ENCODE measurements at regions not wholly inside any gene's neighbourhood (a gene's known extent, or its start where the extent isn't known, plus 50 kb on each side); places are given as distances from the start of the nearest gene placed in this dataset.

- intact Hi-C loops (cut with DNase I; ENCODE audit: low total_unique reads), result no loop called here
- 89% methylated on average over 4 of the region's 4 CpGs for WGBS, 2 donors
- no peak for TF ChIP-seq POLR2A (IDR thresholded peaks at IDR 0.05)
- TF ChIP-seq, protein P1, sequence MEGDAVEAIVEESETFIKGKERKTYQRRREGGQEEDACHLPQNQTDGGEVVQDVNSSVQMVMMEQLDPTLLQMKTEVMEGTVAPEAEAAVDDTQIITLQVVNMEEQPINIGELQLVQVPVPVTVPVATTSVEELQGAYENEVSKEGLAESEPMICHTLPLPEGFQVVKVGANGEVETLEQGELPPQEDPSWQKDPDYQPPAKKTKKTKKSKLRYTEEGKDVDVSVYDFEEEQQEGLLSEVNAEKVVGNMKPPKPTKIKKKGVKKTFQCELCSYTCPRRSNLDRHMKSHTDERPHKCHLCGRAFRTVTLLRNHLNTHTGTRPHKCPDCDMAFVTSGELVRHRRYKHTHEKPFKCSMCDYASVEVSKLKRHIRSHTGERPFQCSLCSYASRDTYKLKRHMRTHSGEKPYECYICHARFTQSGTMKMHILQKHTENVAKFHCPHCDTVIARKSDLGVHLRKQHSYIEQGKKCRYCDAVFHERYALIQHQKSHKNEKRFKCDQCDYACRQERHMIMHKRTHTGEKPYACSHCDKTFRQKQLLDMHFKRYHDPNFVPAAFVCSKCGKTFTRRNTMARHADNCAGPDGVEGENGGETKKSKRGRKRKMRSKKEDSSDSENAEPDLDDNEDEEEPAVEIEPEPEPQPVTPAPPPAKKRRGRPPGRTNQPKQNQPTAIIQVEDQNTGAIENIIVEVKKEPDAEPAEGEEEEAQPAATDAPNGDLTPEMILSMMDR (IDR thresholded peaks at IDR 0.05), result no peak
- no peak overlapping the region for H3K27ac ChIP-seq
- H3K9me3 ChIP-seq, result no peaks in the 10 kb centered on the region
- no peaks in the 10 kb centered on the region for H3K27me3 ChIP-seq
- H3K4me3 ChIP-seq, result no peak overlapping the region
- H3K36me3 ChIP-seq (ENCODE audit: low read depth, missing control alignments), result no peaks in the 10 kb centered on the region
- DNase-seq, result no peak
- H3K4me1 ChIP-seq, result peaks cover 10% of the 10 kb centered on the region
Observed at GRCh38 chr21:38915546-38915945, 109.8 kb downstream of the ETS2 start.

DNA sequence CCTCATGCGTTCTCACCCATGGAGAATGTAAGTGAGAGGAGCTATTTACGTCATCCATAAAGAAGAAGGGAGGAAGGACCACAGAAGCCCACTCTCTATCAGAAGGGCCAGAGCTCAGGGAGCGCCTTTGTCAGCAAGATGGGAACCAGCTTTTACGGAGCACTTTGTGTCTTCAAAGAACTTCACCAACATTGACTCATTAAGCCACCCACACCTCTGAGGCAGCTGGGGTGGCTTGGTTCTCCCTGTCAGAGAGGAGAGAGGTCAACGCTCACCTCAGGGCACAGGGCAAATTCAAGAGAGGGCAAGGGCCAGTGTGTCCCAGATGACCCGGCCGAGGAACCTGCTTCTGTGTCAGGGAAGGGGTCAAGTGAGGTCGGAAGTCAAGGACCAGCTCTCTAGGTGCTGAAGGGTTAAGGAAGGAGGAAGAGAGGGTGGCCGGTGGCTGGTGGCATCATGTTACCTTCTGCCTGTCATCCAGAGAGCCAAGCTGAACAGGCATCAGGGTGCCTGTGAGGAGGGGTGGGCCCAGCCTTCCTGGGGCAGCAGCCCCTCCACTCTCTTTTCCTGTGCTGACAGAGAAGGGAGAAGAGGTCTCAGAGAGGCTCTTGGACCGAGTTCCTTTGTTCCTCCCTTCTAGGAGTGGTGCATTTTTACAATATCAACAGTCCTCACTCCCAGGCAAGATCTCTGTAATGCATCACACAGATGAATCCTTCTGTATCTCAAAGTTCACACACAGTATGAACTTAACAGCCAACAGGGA, 109.0 kb downstream of the ETS2 start:
- 56 to 68% methylated on average over 10 of the region's 10 CpGs for WGBS, 2 donors
- no peaks in the 10 kb centered on the region for H3K9me3 ChIP-seq
- no peak for DNase-seq
- intact Hi-C loops (cut with DNase I; ENCODE audit: low total_unique reads), result no loop called here
- H3K4me1 ChIP-seq, result peaks cover 10% of the 10 kb centered on the region
- no peaks in the 10 kb centered on the region for H3K27me3 ChIP-seq
- H3K36me3 ChIP-seq (ENCODE audit: low read depth, missing control alignments), result no peaks in the 10 kb centered on the region
- no peak for TF ChIP-seq POLR2A (IDR thresholded peaks at IDR 0.05)
- TF ChIP-seq, protein P1 (IDR thresholded peaks at IDR 0.05), result no peak
- no peak overlapping the region for H3K27ac ChIP-seq
- H3K4me3 ChIP-seq, result no peak overlapping the region

DNA sequence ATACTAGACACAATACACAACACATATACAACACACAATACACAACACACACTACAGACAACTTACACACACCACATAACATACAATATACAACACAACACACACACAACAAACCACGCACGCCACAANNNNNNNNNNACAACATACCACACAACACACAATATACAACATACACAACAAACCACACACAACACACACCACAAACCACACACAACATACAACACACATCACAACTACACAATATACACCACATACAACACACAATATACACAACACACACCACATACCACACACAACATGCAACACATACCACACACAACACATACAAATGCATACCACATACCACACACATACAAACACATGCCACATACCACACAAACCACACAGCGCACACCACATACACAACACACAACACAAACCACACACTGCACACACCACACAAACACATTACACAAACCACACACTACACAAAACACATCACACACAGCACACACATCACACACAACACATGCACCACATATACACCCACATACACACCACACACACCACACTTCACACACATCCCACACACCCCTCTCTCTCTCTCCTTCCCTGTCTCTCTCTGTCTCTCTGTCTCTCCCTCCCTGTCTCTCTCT, 108.3 kb downstream of the ETS2 start:
- Histone ChIP-seq H3K36me3 (ENCODE audit: low read depth, missing control alignments) (no peaks in the 10 kb centered on the region), H3K9me3 (no peaks in the 10 kb centered on the region), H3K4me1 (peaks cover 10% of the 10 kb centered on the region), H3K4me3 (no peak overlapping the region), H3K27me3 (no peaks in the 10 kb centered on the region), H3K27ac (no peak overlapping the region)
- intact Hi-C loops (cut with DNase I; ENCODE audit: low total_unique reads), result no loop called here
- DNase-seq, result no peak
- TF ChIP-seq POLR2A (IDR thresholded peaks at IDR 0.05), result no peak
- TF ChIP-seq, protein P1 (IDR thresholded peaks at IDR 0.05), result no peak
- WGBS, 2 donors, result 57 to 81% methylated on average over 3 of the region's 3 CpGs

GRCh38 chr21:38913120-38913892, 107.6 kb downstream of the ETS2 start:
- TF ChIP-seq, protein P1 (IDR thresholded peaks at IDR 0.05), result no peak
- TF ChIP-seq POLR2A (IDR thresholded peaks at IDR 0.05), result no peak
- DNase-seq, result peak; percentile 69
- H3K27me3 ChIP-seq, result no peaks in the 10 kb centered on the region
- H3K4me3 ChIP-seq, result peak overlapping the region in 1 of 2 donors; percentile 9
- WGBS, 2 donors, result 6 to 10% methylated on average over 19 to 32 of the region's 32 CpGs
- H3K27ac ChIP-seq, result peak overlapping the region; percentile 56 to 80
- H3K4me1 ChIP-seq, result peaks cover 10% of the 10 kb centered on the region
- H3K9me3 ChIP-seq, result no peaks in the 10 kb centered on the region
- intact Hi-C loops (cut with DNase I; ENCODE audit: low total_unique reads), result no loop called here
- H3K36me3 ChIP-seq (ENCODE audit: low read depth, missing control alignments), result no peaks in the 10 kb centered on the region
